GM13977 (cell line): ENCODE measurements at regions not wholly inside any gene's neighbourhood (a gene's known extent, or its start where the extent isn't known, plus 50 kb on each side); places are given as distances from the start of the nearest gene placed in this dataset.

Experiments used
- DNase-seq: peaks from one replicate; pipeline ENCODE4 v3.0.0; 2012; ENCODE audit warnings: low spot score
- CTCF ChIP-seq: IDR thresholded peaks from 2 replicates; pipeline ENCODE4 v1.5.1; 2012; ENCODE audit warnings: mild to moderate bottlenecking, control low read depth; ENCODE audit not compliant: insufficient read depth; ENCODE audit errors: extremely low read depth, missing control alignments
- in situ Hi-C: fragments of 300-500 bp; cut with MboI; formaldehyde crosslinking; loops from one replicate; pipeline ENCODE4 v1.12.0; 2022; ENCODE audit warnings: low sequenced_read_pairs, low pct_unique_long_range_greater_than_20kb, mixed read lengths, inconsistent platforms; ENCODE audit not compliant: unreplicated experiment

- no peak for TF ChIP-seq CTCF
- no peak for DNase-seq
- in situ Hi-C loops = no loop called here
These were observed 174.1 kb upstream of the SAMSN1 start for GRCh38 chr21:14720237-14720636.

- DNase-seq = no peak
These were observed 172.8 kb upstream of the SAMSN1 start for GRCh38 chr21:14718951-14719350.

DNA sequence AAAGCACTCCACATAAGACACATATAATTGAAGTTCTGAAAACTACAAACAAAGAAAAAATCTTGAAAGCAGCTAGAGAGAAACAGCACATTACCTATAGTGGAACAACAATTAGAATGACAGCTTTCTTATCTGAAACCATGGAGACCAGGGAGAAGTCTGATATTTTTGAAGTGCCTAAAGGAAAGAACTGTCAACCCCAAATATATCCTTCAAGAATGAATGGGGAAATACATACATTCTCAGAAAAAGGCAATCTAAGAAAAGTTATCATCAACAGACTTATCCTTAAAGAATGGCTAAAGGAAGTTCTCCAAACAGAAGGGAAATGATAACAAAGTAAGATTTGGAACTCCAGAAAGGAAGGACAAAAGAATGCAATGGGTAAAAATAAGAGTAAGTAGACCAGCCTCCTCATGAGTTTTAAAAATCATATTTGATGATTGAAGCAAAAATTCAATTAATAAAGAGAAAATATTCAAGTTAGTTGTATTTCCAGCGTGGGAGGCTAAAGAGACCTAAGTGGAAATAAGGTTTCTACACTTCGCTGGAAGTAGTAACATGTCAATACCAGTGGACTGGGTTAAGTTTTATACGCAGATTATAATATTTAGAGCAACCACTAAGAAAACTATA is 170.8 kb upstream of the SAMSN1 start:
- no peak for TF ChIP-seq CTCF
- no peak for DNase-seq
- in situ Hi-C loops = no loop called here

More at GRCh38 chr21:14718951-14719350, 172.8 kb upstream of the SAMSN1 start:
- TF ChIP-seq CTCF = no peak
- in situ Hi-C loops = no loop called here

- TF ChIP-seq CTCF = no peak
- DNase-seq = no peak
- in situ Hi-C loops = no loop called here
These were observed 167.0 kb upstream of the SAMSN1 start for GRCh38 chr21:14713109-14713508.

DNA sequence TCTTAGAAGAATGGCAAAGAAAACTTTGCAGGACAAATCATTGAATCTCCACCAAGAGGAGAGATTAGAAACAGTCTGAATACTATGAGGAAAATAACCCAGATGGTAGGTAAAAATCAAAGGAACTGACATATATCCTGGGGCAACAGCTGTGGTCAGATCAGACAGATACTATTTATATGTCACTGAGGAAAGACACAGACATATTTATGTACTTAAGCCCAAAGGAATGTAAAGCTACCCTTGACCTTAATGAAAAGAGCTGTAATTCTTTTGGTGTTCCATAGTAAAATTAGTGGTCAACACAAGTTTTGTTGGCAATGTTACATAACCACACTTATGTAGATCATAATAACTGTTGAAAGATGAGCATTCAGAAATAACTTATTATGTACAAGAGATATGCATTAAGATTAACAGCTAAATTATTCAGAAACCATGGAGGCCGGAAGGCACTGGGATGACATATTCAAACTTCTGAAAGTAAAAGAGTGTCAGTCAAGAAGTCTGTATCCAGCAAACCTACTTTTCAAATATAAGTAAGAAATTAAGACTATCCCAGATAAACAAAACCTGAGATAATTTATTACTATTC is 166.1 kb upstream of the SAMSN1 start:
- no peak for DNase-seq
- no peak for TF ChIP-seq CTCF
- in situ Hi-C loops = no loop called here

DNA sequence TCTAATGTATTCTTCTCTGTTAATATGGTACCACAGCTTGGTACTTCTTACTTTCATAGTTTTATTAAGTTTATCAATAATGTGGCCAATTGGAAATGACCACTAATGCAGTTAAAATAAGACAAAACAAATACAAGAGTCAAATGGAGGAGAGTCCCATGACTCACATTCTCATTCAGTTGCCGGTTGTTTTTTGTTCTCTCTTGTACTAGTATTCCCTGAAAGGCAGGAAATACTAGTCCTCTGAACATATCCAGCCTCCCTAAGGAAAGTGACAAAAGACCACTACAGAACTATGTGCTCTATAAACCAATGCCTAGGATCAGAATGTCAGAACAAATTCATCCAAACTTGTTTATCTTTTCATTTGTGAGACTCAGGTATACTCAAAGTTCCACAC is 165.2 kb upstream of the SAMSN1 start:
- no peak for DNase-seq
- TF ChIP-seq CTCF = no peak
- in situ Hi-C loops = no loop called here
